Prostate gland (tissue), 2 donors: ENCODE measurements at regions not wholly inside any gene's neighbourhood (a gene's known extent, or its start where the extent isn't known, plus 50 kb on each side); places are given as distances from the start of the nearest gene placed in this dataset.

Experiments
- DNase-seq: peaks from one replicate; pipeline ENCODE4 v3.0.0-alpha.2; 2019; ENCODE audit warnings: low spot score
- H3K27ac ChIP-seq, 2 donors: fragments of 200-600 bp; sonication (generic); 2 replicates each; pipeline ENCODE4 v1.5.1; 2017 to 2019
- H3K27me3 ChIP-seq: fragments of 200-600 bp; sonication (generic); replicated peaks from 2 replicates; pipeline ENCODE4 v1.5.1; 2019; ENCODE audit not compliant: insufficient read depth
- H3K36me3 ChIP-seq, 2 donors: fragments of 200-600 bp; sonication (generic); 1 replicate in 1 of 2; 2 replicates in 1 of 2; pipeline versions ENCODE4 v1.5.1 to v1.8.1; 2017 to 2019
- H3K4me1 ChIP-seq: fragments of 200-600 bp; sonication (generic); replicated peaks from 2 replicates; pipeline ENCODE4 v1.5.1; 2019
- H3K4me3 ChIP-seq, 2 donors: fragments of 200-600 bp; sonication (generic); 2 replicates each; pipeline ENCODE4 v1.5.1; 2017 to 2019
- H3K9me3 ChIP-seq: fragments of 200-600 bp; sonication (generic); 2 replicates; pipeline ENCODE4 v1.5.1; 2017
- CTCF ChIP-seq, 4 experiments: fragments of 200-600 bp in 2 of 4; fragments of 450-650 bp in 2 of 4; sonication (generic) in 2 of 4; IDR thresholded peaks; 1 replicate in 3 of 4; 2 replicates in 1 of 4; pipeline ENCODE4 v1.5.1; 2016 to 2019; ENCODE audit warnings: antibody characterized with exemption in 4 of 4, mild to moderate bottlenecking in 2 of 4, moderate library complexity in 2 of 4
- POLR2A ChIP-seq: fragments of 450-650 bp; IDR thresholded peaks from one replicate; pipeline ENCODE4 v1.6.1; 2016; ENCODE audit warnings: antibody characterized with exemption, mild to moderate bottlenecking
- POLR2AphosphoS5 ChIP-seq: sonication (generic); formaldehyde crosslinking; IDR thresholded peaks from one replicate; pipeline ENCODE4 v1.6.1; 2017; ENCODE audit warnings: antibody characterized with exemption
- WGBS: methylation state at CpG from one replicate; pipeline ENCODE4 v1.1.5; 2018; 5-methylcytosine and 5-hydroxymethylcytosine counted together
- intact Hi-C: fragments of 100-400 bp; cut with DNase I; formaldehyde crosslinking; loops from one replicate; pipeline ENCODE4 v1.14.2; 2022

- Histone ChIP-seq H3K9me3 (no peaks in the 10 kb centered on the region), H3K27ac (no peak overlapping the region), H3K36me3 (no peaks in the 10 kb centered on the region), H3K27me3 (no peaks in the 10 kb centered on the region), H3K4me3 (no peak overlapping the region), H3K4me1 (no peaks in the 10 kb centered on the region)
- no peak for DNase-seq
- TF ChIP-seq POLR2A = no peak
- no peak for TF ChIP-seq POLR2AphosphoS5
- TF ChIP-seq CTCF (IDR thresholded peaks at IDR 0.05) = no peak
- intact Hi-C loops = no loop called here
- WGBS = 58% methylated on average over 3 of the region's 3 CpGs
Measured at GRCh38 chr19:27681972-27682371, 1531.0 kb downstream of the UQCRFS1 start.

- H3K27me3 ChIP-seq = no peaks in the 10 kb centered on the region
- intact Hi-C loops = no loop called here
- TF ChIP-seq POLR2A (no peak), POLR2AphosphoS5 (no peak), CTCF (IDR thresholded peaks at IDR 0.05) (no peak)
- H3K4me3 ChIP-seq = no peak overlapping the region
- H3K27ac ChIP-seq = no peak overlapping the region
- no peaks in the 10 kb centered on the region for H3K36me3 ChIP-seq
- no peaks in the 10 kb centered on the region for H3K4me1 ChIP-seq
- no peaks in the 10 kb centered on the region for H3K9me3 ChIP-seq
- 70% methylated on average over 7 of the region's 7 CpGs for WGBS
- DNase-seq = no peak
Measured at GRCh38 chr19:27679905-27680304, 1533.0 kb downstream of the UQCRFS1 start.

- no peaks in the 10 kb centered on the region for H3K9me3 ChIP-seq
- 74% methylated on average over 8 of the region's 8 CpGs for whole genome bisulfite sequencing
- DNase-seq = no peak
- no peaks in the 10 kb centered on the region for H3K36me3 ChIP-seq
- TF ChIP-seq POLR2A (no peak), POLR2AphosphoS5 (no peak), CTCF (IDR thresholded peaks at IDR 0.05) (no peak)
- no peak overlapping the region for H3K4me3 ChIP-seq
- H3K27me3 ChIP-seq = no peaks in the 10 kb centered on the region
- intact Hi-C loops = no loop called here
- no peak overlapping the region for H3K27ac ChIP-seq
- no peaks in the 10 kb centered on the region for H3K4me1 ChIP-seq
Measured at GRCh38 chr19:27679399-27679798, 1533.6 kb downstream of the UQCRFS1 start.

- Histone ChIP-seq H3K9me3 (no peaks in the 10 kb centered on the region), H3K4me1 (no peaks in the 10 kb centered on the region), H3K4me3 (no peak overlapping the region), H3K36me3 (no peaks in the 10 kb centered on the region), H3K27me3 (no peaks in the 10 kb centered on the region), H3K27ac (no peak overlapping the region)
- intact Hi-C loops = no loop called here
- DNase-seq = no peak
- 60% methylated on average over 6 of the region's 6 CpGs for WGBS
- TF ChIP-seq POLR2A (no peak), CTCF (IDR thresholded peaks at IDR 0.05) (no peak), POLR2AphosphoS5 (no peak)
Measured at GRCh38 chr19:27676877-27677276, 1536.1 kb downstream of the UQCRFS1 start.

GRCh38 chr19:27676334-27676733 is 1536.6 kb downstream of the UQCRFS1 start:
- TF ChIP-seq POLR2A (no peak), POLR2AphosphoS5 (no peak), CTCF (IDR thresholded peaks at IDR 0.05) (no peak)
- no peak overlapping the region for H3K27ac ChIP-seq
- DNase-seq = no peak
- WGBS = 80% methylated on average over 3 of the region's 3 CpGs
- intact Hi-C loops = no loop called here
- no peak overlapping the region for H3K4me3 ChIP-seq
- H3K9me3 ChIP-seq = no peaks in the 10 kb centered on the region
- no peaks in the 10 kb centered on the region for H3K36me3 ChIP-seq
- no peaks in the 10 kb centered on the region for H3K27me3 ChIP-seq
- H3K4me1 ChIP-seq = no peaks in the 10 kb centered on the region
